ENCODE measurements at regions not wholly inside any gene's neighbourhood (a gene's known extent, or its start where the extent isn't known, plus 50 kb on each side); places are given as distances from the start of the nearest gene placed in this dataset.
"Not testable (repeated sequence)": the region's sequence is repeated elsewhere in the genome, so short reads cannot be mapped to it uniquely, and the experiment has no call there.

GRCh38 chr3:159232966-159233365, 431.1 kb downstream of the MFSD1 start:
- no peak for DNase-seq (ENCODE audit: low spot score)

DNA sequence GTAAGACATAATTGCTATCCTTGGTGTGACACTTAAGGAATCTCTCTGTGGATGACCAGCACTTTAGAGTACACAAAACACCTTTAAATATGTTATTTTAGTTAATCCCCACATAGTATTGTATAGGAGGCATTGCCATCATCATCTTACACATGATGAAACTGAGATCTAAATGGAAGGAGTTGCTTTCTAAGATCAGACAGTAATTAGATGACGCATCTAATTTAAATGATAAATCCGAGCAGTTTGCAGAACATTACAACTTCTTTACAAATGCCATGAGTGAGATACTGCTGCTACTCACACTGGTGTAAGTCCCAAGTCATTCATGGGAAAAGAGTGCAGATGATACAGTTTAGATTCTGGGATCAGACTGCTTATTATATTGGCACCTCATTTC, 431.9 kb downstream of the MFSD1 start:
- no peak for DNase-seq (ENCODE audit: low spot score)

- no peak for DNase-seq (ENCODE audit: low spot score)
These were observed 432.5 kb downstream of the MFSD1 start for GRCh38 chr3:159234306-159234705.

DNA sequence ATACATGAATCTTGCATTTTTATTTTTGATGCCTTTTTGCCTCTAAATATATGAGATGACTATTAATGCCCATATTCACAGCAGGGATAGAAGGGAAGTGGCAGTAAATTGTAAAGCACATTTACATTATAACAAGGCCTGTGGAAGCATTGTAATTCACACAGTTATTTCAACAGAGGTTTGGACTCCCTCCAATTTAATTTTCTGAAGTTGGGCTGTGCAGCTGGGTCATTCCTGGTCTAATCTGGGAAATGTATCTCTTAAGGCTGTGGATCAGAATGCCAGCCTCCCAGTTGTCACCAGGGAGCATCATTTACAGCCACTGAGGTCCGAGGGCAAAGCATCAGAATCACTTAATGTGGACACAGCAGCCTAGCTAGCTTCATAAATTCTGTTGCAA, 434.5 kb downstream of the MFSD1 start:
- DNase-seq (ENCODE audit: low spot score) = no peak

DNA sequence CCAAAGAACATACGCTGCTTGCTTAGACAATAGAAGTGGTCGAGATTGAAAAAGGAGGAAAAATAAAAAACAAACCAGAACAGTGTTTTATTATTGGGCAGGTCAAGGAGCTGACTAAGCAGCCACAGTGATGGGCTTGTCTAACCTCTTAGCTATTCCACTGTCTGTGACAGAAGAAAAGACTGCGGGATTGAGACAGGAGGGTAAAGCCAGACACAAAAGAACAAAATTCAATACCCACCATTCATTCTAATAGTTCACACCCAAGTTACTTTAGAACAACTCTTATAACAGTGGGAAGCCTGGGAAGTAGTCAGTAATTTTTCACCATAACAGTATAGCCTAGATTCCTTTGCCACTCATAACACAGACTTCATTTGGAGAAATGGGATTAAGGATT, 435.4 kb downstream of the MFSD1 start:
- no peak for DNase-seq (ENCODE audit: low spot score)

DNA sequence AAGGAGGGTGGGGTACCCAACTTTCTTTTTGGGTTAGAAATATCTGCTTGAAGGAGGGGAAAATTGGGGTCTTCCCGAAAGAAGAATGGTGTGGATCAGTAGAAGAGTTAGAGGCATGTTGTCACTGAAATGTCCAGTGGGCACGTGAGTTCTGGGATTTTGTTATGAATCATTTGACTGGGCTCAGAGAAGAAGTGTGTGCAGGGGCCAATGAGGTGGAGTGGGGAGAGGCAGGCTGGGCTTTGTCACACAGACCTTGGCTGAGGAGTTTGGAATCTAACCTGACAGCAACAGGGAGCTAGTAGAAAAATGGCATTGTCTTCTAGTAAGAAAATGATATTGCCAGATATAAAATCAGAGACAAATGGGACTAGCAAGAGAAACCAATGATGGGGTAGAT, 436.8 kb downstream of the MFSD1 start:
- DNase-seq (ENCODE audit: low spot score) = no peak

- no peak for DNase-seq (ENCODE audit: low spot score)
These were observed 437.2 kb downstream of the MFSD1 start for GRCh38 chr3:159239059-159239458.

GRCh38 chr3:159244933-159245332, 443.1 kb downstream of the MFSD1 start:
- DNase-seq (ENCODE audit: low spot score) = no peak

- no peak for DNase-seq (ENCODE audit: low spot score)
These were observed 444.0 kb downstream of the MFSD1 start for GRCh38 chr3:159245871-159246270.

- DNase-seq (ENCODE audit: low spot score) = no peak
These were observed 444.5 kb downstream of the MFSD1 start for GRCh38 chr3:159246385-159246784.

- no peak for DNase-seq (ENCODE audit: low spot score)
These were observed 447.8 kb downstream of the MFSD1 start for GRCh38 chr3:159249472-159250174.

DNA sequence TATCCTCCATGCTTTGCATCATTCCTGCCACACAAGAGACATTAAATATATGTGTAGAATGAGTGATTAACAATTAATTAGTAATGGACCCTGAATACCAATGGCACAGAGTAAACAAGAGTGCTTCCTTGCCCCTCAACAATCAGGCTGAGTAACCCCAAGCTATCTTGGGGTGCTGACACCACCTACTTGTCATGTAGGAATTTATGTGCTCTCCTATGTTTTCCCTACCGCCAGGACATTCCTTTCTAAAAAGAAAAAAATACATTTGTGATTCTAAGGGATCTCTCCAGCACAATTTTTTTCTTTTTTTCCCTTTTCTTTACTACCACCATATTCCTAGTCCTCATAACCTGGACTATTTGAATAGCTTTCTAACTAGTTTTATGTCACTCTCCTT, 449.1 kb downstream of the MFSD1 start:
- DNase-seq (ENCODE audit: low spot score) = no peak

- no peak for DNase-seq (ENCODE audit: low spot score)
These were observed 450.4 kb downstream of the MFSD1 start for GRCh38 chr3:159252274-159252673.

GRCh38 chr3:159252772-159253384, 451.0 kb downstream of the MFSD1 start:
- no peak for DNase-seq (ENCODE audit: low spot score)

DNA sequence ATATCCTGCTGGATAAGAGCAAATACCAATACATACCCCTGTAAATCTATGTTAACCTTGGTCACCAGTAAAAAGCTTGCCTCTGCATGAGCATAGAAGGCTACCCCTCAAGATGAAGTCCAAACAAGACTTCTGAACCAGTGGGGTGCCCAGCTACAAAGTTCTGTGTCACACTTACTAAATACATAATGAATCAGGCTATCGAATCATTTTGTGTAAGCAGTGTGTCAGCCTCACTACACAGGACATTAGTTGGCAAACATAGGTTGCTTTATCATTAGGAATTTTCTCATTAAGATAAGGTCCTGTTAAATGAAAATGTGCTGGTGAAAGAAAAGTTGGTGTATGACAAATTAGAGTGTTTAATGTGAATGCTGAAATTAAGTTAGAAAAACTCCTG, 452.0 kb downstream of the MFSD1 start:
- DNase-seq (ENCODE audit: low spot score) = no peak

DNA sequence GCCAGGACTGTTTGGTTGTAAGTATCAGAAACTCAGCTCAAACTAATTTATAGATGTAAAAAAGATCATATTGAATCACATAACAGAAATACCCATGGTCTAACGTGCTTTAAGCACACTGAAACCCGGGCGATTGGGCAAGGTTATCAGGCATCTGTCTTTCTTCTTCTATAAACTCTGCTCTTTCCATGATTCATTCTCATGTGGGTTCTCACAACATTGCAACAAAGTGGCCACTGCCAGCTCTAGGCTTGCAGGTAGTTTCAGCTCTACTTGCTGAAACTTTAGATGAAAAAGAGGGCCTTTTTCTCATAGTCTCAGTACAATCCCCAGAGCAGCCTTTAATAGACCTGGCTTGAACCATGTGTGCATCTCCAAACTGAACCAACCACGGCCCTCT, 456.1 kb downstream of the MFSD1 start:
- DNase-seq (ENCODE audit: low spot score) = no peak

DNA sequence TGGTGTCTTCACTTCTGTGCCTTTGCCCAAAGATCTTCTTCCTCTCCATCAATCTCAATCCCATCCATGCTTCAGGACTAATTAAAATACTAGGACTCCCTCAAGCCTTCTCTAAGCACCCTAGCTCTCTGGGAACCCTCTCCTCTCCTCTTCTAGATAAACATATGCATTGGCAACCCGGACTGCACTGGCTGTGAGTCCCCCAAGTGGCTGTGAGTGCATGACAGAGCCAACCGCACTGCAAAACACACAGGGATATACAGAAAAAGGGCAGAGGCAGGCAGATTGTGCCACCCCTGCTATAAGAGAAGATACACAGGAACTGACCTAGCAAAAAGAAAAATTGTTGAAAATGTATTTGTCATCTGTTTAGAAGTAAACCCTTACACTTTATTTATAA, 457.1 kb downstream of the MFSD1 start:
- no peak for DNase-seq (ENCODE audit: low spot score)

- DNase-seq (ENCODE audit: low spot score) = peak; percentile 19
These were observed 458.3 kb downstream of the MFSD1 start for GRCh38 chr3:159260049-159260662.

DNA sequence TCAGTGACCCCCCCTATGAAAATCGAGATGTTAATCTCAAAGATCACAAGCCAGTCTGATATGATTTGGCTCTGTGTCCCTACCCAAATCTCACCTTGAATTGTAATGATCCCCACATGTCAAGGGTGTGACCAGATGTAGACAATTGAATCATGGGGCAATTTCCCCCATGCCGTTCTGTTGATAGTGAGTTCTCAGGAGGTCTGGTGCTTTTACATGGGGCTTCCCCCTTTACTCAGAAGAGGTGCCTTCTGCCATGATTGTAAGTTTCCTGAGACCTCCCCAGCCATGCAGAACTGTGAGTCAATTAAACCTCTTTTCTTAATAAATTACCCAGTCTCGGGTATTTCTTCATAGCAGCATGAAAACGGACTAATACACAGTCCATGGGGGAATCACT, 459.5 kb downstream of the MFSD1 start:
- DNase-seq (ENCODE audit: low spot score) = not testable (repeated sequence)

- no peak for DNase-seq (ENCODE audit: low spot score)
These were observed 462.1 kb downstream of the MFSD1 start for GRCh38 chr3:159263750-159264553.

DNA sequence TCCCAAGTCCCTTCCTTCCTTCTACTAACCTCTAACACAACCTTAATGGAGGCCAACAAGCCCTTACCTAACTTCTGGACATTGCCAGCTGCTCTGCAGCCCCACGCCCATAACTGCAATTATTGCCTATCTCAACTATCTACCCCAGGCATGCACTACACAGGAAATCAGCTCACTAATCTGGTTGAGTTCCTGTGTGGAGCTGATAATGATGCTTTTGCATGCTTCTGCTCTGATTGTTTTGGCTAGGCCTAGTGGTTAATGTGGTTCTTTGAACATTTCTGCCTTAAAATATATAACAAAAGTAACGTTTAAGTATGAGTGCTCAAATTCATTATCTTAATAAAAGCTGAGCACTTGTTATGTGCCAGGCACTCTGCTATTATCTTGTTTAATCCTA, 463.9 kb downstream of the MFSD1 start:
- DNase-seq (ENCODE audit: low spot score) = no peak

DNA sequence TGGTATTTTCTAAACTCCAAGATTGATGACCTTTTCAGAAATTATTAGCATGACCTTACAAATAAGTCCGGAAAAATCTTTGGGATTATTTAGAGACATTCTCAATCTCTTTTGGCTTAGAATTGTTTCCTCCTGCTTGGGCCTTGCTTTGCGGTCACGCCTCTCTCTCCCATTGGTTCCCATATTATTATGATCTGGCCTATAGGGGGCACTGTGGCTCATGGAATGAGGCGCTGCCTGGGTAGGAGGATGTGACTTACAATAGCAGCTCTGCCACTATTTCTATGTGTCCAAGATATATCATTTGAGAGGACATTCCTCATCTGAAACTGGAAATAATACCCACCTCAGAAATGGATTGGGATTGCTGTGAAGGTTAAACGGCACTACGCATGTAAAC, 464.9 kb downstream of the MFSD1 start:
- DNase-seq (ENCODE audit: low spot score) = no peak

Measured in CD4-positive, alpha-beta T cell treated with Interleukin-15 for 4 hours (primary cell).